Amniotic stem cell (primary cell): ENCODE measurements at regions not wholly inside any gene's neighbourhood (a gene's known extent, or its start where the extent isn't known, plus 50 kb on each side); places are given as distances from the start of the nearest gene placed in this dataset.

Source experiments
- DNase-seq: peaks from one replicate; lab custom pipeline; 2025; lab: John Stamatoyannopoulos, UW

DNA sequence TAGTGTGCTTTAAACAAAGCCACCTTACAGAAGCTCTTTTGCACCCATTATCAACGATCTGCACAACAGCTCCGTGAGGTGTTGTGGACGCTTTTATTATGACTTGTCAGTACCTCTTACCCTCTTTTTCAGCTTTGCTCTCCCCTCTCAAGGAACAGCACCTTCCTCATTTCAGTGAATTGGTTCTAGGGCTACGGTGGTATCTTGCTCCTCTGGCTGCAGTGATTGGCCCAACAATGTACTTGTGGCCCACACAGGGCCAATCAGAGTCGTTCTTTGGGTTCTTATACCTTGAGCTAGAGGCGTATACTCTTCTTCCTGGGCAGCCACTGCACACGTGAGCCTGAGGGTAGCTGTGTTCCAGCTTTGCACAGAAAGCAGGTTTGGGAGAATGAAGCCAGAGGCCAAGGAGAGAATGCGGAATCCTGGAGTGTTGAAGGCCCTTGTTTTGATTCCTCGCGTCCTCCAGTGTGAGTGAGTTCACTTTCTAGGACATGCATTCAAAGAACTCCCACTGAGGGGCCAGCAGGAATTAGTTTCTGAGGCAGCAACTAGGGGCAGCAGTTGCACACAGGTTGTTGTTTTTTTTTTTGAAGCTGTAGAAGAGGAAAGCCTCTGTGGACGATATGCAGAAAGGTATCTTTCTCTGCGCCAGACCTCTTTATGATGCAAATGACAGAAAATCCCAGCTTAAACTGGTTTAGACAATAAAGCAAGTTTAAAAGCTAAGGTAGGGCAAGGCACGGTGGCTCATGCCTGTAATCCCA is 49.8 kb upstream of the PDZD8 start:
- DNase-seq, result no peak
